A549 (cell line): ENCODE measurements at regions not wholly inside any gene's neighbourhood (a gene's known extent, or its start where the extent isn't known, plus 50 kb on each side); places are given as distances from the start of the nearest gene placed in this dataset.

ENCODE experiments used
- ATAC-seq, 2 experiments: fragments of 200-7000 bp in 1 of 2; fragments of >200 bp in 1 of 2; cut with Nextera tagmentation in 1 of 2; cut with Tn5 transposase in 1 of 2; 3 replicates each; pipeline versions ENCODE4 v1.8.0 to v1.9.1; 2018 to 2020; ENCODE audit warnings: mild to moderate bottlenecking in 1 of 2, moderate library complexity in 1 of 2
- CTCF ChIA-PET: fragments of 300-600 bp; sonication (Branson Sonifier 250); formaldehyde crosslinking; extraction: SDS; loops from one replicate; lab custom pipeline; 2021; ENCODE audit warnings: antibody characterized with exemption, inconsistent platforms; lab: Yijun Ruan, JAX
- POLR2A ChIA-PET: fragments of 350-600 bp; formaldehyde crosslinking; extraction: SDS; loops from one replicate; lab custom pipeline; 2021; ENCODE audit warnings: antibody characterized with exemption, inconsistent platforms; lab: Yijun Ruan, JAX
- DNase-seq, 2 experiments: peaks; one replicate each; pipeline versions ENCODE4 v3.0.0 to v3.0.0-alpha.2; 2011 to 2016; ENCODE audit warnings: low read depth in 1 of 2, low spot score in 1 of 2
- FAIRE-seq: peaks from 2 replicates; lab custom pipeline; 2011; peaks lifted over from hg19 to GRCh38; lab: Jason Lieb, UNC
- H3K27ac ChIP-seq, 2 experiments: fragments of >200 bp; sonication (Bioruptor Twin); formaldehyde crosslinking; 3 replicates each; pipeline ENCODE4 v1.5.1; 2016 to 2017
- H3K4me1 ChIP-seq: fragments of >200 bp; sonication (Bioruptor Twin); formaldehyde crosslinking; 3 replicates; pipeline ENCODE4 v1.6.1; 2016
- H3K4me2 ChIP-seq: fragments of >200 bp; sonication (Bioruptor Twin); formaldehyde crosslinking; 3 replicates; pipeline ENCODE4 v1.6.1; 2016
- H3K4me3 ChIP-seq: fragments of >200 bp; sonication (Bioruptor Twin); formaldehyde crosslinking; 3 replicates; pipeline ENCODE4 v1.5.1; 2016
- H3K9me3 ChIP-seq: fragments of >200 bp; sonication (Bioruptor Twin); formaldehyde crosslinking; 3 replicates; pipeline ENCODE4 v1.6.1; 2016
- BHLHE40 ChIP-seq: IDR thresholded peaks from 2 replicates; pipeline ENCODE4 v1.6.1; 2012; ENCODE audit warnings: low read depth, low read length, inconsistent platforms
- CBX2 ChIP-seq: fragments of 200-600 bp; sonication (generic); IDR thresholded peaks from 2 replicates; pipeline ENCODE4 v1.6.1; 2016; ENCODE audit warnings: low read depth, mild to moderate bottlenecking, borderline replicate concordance
- CEBPB ChIP-seq, 2 experiments: fragments of >200 bp in 1 of 2; sonication (Bioruptor Twin) in 1 of 2; formaldehyde crosslinking in 1 of 2; IDR thresholded peaks; 2 replicates each; pipeline ENCODE4 v1.6.1; 2012 to 2016
- CHD4 ChIP-seq: fragments of 200-600 bp; sonication (generic); IDR thresholded peaks from 2 replicates; pipeline ENCODE4 v1.6.1; 2016; ENCODE audit warnings: antibody characterized with exemption, mild to moderate bottlenecking, borderline replicate concordance
- EHMT2 ChIP-seq: fragments of 200-600 bp; sonication (generic); IDR thresholded peaks from 2 replicates; pipeline ENCODE4 v1.6.1; 2016; ENCODE audit warnings: antibody characterized with exemption, low read depth, mild to moderate bottlenecking, moderate library complexity
- EP300 ChIP-seq, 2 experiments: fragments of >200 bp; sonication (Bioruptor Twin); formaldehyde crosslinking; IDR thresholded peaks; 2 replicates in 1 of 2; 3 replicates in 1 of 2; pipeline ENCODE4 v1.6.1; 2016 to 2017
- FOSB ChIP-seq: fragments of 250-450 bp; sonication (Bioruptor Pico); IDR thresholded peaks from 2 replicates; pipeline ENCODE4 v1.5.0; 2020; ENCODE audit warnings: mild to moderate bottlenecking, moderate library complexity
- HDAC2 ChIP-seq: fragments of 200-600 bp; sonication (generic); IDR thresholded peaks from 2 replicates; pipeline ENCODE4 v1.6.1; 2016
- HEYL ChIP-seq: fragments of 250-450 bp; sonication (Bioruptor Pico); IDR thresholded peaks from 2 replicates; pipeline ENCODE4 v1.8.0; 2021; ENCODE audit warnings: mild to moderate bottlenecking, moderate library complexity
- HOXA7 ChIP-seq: fragments of 250-450 bp; sonication (Bioruptor Pico); IDR thresholded peaks from 2 replicates; pipeline ENCODE4 v1.5.0; 2020; ENCODE audit warnings: mild to moderate bottlenecking, moderate library complexity
- HOXB5 ChIP-seq: fragments of 250-450 bp; sonication (Bioruptor Pico); IDR thresholded peaks from 2 replicates; pipeline ENCODE4 v1.5.0; 2020; ENCODE audit warnings: mild to moderate bottlenecking, moderate library complexity
- JUNB ChIP-seq: fragments of >200 bp; sonication (Bioruptor Twin); formaldehyde crosslinking; IDR thresholded peaks from 2 replicates; pipeline ENCODE4 v1.6.1; 2016
- KDM1A ChIP-seq: fragments of 200-600 bp; sonication (generic); IDR thresholded peaks from 2 replicates; pipeline ENCODE4 v1.6.1; 2016; ENCODE audit warnings: low read depth, mild to moderate bottlenecking
- MAZ ChIP-seq: fragments of 150-350 bp; IDR thresholded peaks from 2 replicates; pipeline ENCODE4 v1.6.1; 2014; ENCODE audit warnings: antibody characterized with exemption, low read depth, low read length, borderline replicate concordance
- NR3C1 ChIP-seq: fragments of >200 bp; sonication (Bioruptor Twin); formaldehyde crosslinking; IDR thresholded peaks from 3 replicates; pipeline ENCODE4 v1.6.1; 2017
- POLR2A ChIP-seq: IDR thresholded peaks from 2 replicates; pipeline ENCODE4 v1.6.1; 2012; ENCODE audit warnings: mild to moderate bottlenecking, low read length
- POLR2AphosphoS2 ChIP-seq: conservative IDR thresholded peaks from 2 replicates; pipeline ENCODE4 v1.6.1; 2012; ENCODE audit warnings: low read length, improper control_type of control experiment, inconsistent platforms
- RAD21 ChIP-seq, 2 experiments: fragments of >200 bp in 1 of 2; sonication (Bioruptor Twin) in 1 of 2; formaldehyde crosslinking in 1 of 2; IDR thresholded peaks in 1 of 2; conservative IDR thresholded peaks in 1 of 2; 2 replicates in 1 of 2; 3 replicates in 1 of 2; pipeline ENCODE4 v1.6.1; 2012 to 2018; ENCODE audit warnings: inconsistent platforms in 1 of 2
- RCOR1 ChIP-seq: fragments of 150-350 bp; IDR thresholded peaks from 2 replicates; pipeline ENCODE4 v1.6.1; 2014; ENCODE audit warnings: antibody characterized with exemption, low read length, low read depth
- RFX5 ChIP-seq: fragments of 450-650 bp; IDR thresholded peaks from 2 replicates; pipeline ENCODE4 v1.7.1; 2014; ENCODE audit warnings: antibody characterized with exemption, mild to moderate bottlenecking, moderate library complexity
- RNF2 ChIP-seq: fragments of 200-600 bp; sonication (generic); IDR thresholded peaks from 2 replicates; pipeline ENCODE4 v1.6.1; 2016; ENCODE audit warnings: low read depth, mild to moderate bottlenecking, antibody characterized with exemption, moderate library complexity, borderline replicate concordance
- SREBF2 ChIP-seq: fragments of 450-650 bp; IDR thresholded peaks from 2 replicates; pipeline ENCODE4 v1.6.1; 2014; ENCODE audit warnings: mild to moderate bottlenecking, moderate library complexity
- TP53 ChIP-seq: fragments of 250-450 bp; sonication (Bioruptor Pico); IDR thresholded peaks from 2 replicates; pipeline ENCODE4 v1.5.0; 2021; ENCODE audit warnings: mild to moderate bottlenecking, moderate library complexity
- ZSCAN20 ChIP-seq: fragments of 250-450 bp; sonication (Bioruptor Pico); IDR thresholded peaks from 2 replicates; pipeline ENCODE4 v1.8.0; 2022; ENCODE audit warnings: mild to moderate bottlenecking, moderate library complexity
- WGBS: methylation state at CpG from one replicate; pipeline ENCODE4 v1.1.6; 2017; ENCODE audit errors: missing lambda C conversion rate; 5-methylcytosine and 5-hydroxymethylcytosine counted together
- TF ChIP-seq, protein P1 (sequence below): fragments of 250-450 bp; sonication (Bioruptor Pico); IDR thresholded peaks from 2 replicates; pipeline ENCODE4 v1.5.0; 2020; ENCODE audit warnings: low read depth, mild to moderate bottlenecking, moderate library complexity
- TF ChIP-seq, protein P2 (sequence below): fragments of 250-450 bp; sonication (Bioruptor Pico); IDR thresholded peaks from 2 replicates; pipeline ENCODE4 v1.5.0; 2021; ENCODE audit warnings: mild to moderate bottlenecking, moderate library complexity, borderline replicate concordance
- TF ChIP-seq, protein P3 (sequence below): IDR thresholded peaks from 2 replicates; pipeline ENCODE4 v1.6.1; 2012
- TF ChIP-seq, protein P4 (sequence below): fragments of >200 bp; sonication (Bioruptor Twin); formaldehyde crosslinking; IDR thresholded peaks from 3 replicates; pipeline ENCODE4 v1.6.1; 2016

DNA sequence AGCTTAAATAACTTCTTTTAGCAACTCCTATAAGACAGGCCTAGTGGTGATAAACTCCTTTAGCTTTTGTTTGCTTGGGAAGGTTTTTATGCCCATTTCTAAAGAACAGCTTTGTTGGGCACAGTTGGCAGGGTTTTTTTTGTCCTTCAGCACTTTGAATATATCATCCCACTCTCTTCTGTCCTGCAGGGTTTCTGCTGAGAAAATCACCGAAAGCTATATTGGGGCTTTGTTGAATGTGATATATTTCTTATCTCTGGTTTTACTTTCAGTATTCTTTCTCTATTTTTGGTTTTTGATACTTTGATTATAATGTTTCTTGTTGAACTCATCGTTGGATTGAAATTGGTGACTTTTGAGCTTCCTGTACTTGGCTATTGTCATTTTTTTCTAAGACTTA lies 372.8 kb upstream of the ZC3H15 start (continued):
- no peak for TF ChIP-seq EHMT2
- TF ChIP-seq TP53 (CRISPR knock-in tag): no peak
- TF ChIP-seq RFX5: no peak
- no peak for TF ChIP-seq FOSB (CRISPR knock-in tag)
- TF ChIP-seq POLR2AphosphoS2: no peak
- TF ChIP-seq, all 56 proteins: peak for 0

DNA sequence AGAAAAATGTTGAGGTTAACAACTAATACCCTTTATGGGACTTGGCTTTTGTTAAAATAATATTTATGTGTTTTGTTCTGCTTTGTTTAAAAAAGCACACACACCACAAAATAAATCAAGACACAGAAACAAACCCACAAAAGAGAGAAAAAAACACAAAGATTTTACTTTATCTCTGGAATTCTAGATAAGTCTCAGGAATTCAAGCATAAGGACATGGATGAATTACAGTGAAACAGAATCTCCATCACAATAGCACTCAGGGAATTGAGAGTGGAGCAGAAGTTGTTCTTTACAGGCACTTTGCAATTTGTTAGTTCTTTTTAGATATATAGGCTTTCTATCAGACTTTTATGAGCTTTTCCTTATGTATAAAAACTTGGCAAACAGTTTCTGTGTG lies 360.9 kb upstream of the ZC3H15 start:
- ATAC-seq: no peak
- H3K27ac ChIP-seq: no peak overlapping the region

DNA sequence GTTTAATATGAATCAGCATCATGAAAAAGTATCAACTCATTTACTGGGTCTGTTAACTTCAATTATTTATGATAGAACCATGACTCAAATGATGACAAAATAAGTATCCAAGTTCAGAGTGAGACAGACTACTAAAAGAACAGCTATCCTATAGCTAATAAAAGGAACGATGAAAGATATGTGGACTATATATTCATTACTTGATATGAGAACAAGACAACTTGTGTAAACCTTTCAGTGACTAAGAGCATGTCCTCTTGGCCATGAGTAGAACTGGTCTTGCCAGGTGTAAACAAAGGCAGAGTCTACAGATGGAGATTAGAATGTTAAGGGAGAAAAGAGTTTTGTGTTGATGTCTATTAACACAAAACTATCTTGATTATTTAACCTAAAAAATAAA lies 360.4 kb upstream of the ZC3H15 start:
- POLR2A ChIA-PET: no interaction called here
- 44% methylated on average over 1 of the region's 1 CpG for WGBS
- Histone ChIP-seq H3K27ac (no peak overlapping the region), H3K9me3 (no peaks in the 10 kb centered on the region), H3K4me2 (no peak overlapping the region), H3K4me1 (no peaks in the 10 kb centered on the region), H3K4me3 (no peak overlapping the region)
- DNase-seq (no peak), ATAC-seq (no peak), FAIRE-seq (no peak)
- CTCF ChIA-PET: no interaction called here
- TF ChIP-seq CHD4 (no peak), HDAC2 (no peak), FOSB (CRISPR knock-in tag) (no peak), MAZ (no peak), BHLHE40 (no peak), HEYL (CRISPR knock-in tag) (no peak), RAD21 (conservative IDR thresholded peaks at IDR 0.05 in 1 of 2, IDR thresholded peaks at IDR 0.05 in 1 of 2) (no peak)
- TF ChIP-seq, protein P1, sequence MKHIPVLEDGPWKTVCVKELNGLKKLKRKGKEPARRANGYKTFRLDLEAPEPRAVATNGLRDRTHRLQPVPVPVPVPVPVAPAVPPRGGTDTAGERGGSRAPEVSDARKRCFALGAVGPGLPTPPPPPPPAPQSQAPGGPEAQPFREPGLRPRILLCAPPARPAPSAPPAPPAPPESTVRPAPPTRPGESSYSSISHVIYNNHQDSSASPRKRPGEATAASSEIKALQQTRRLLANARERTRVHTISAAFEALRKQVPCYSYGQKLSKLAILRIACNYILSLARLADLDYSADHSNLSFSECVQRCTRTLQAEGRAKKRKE (CRISPR knock-in tag): no peak
- TF ChIP-seq, protein P2, sequence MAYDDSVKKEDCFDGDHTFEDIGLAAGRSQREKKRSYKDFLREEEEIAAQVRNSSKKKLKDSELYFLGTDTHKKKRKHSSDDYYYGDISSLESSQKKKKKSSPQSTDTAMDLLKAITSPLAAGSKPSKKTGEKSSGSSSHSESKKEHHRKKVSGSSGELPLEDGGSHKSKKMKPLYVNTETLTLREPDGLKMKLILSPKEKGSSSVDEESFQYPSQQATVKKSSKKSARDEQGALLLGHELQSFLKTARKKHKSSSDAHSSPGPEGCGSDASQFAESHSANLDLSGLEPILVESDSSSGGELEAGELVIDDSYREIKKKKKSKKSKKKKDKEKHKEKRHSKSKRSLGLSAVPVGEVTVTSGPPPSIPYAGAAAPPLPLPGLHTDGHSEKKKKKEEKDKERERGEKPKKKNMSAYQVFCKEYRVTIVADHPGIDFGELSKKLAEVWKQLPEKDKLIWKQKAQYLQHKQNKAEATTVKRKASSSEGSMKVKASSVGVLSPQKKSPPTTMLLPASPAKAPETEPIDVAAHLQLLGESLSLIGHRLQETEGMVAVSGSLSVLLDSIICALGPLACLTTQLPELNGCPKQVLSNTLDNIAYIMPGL (CRISPR knock-in tag): no peak

More for the DNA sequence above, 360.9 kb upstream of the ZC3H15 start:
- FAIRE-seq: no peak
- H3K4me1 ChIP-seq: no peaks in the 10 kb centered on the region
- no peak for DNase-seq
- no peak overlapping the region for H3K4me2 ChIP-seq
- POLR2A ChIA-PET: no interaction called here
- no peak overlapping the region for H3K4me3 ChIP-seq
- CTCF ChIA-PET: no interaction called here
- no peaks in the 10 kb centered on the region for H3K9me3 ChIP-seq
- TF ChIP-seq CEBPB (IDR thresholded peaks at IDR 0.05) (no peak), SREBF2 (no peak)

DNA sequence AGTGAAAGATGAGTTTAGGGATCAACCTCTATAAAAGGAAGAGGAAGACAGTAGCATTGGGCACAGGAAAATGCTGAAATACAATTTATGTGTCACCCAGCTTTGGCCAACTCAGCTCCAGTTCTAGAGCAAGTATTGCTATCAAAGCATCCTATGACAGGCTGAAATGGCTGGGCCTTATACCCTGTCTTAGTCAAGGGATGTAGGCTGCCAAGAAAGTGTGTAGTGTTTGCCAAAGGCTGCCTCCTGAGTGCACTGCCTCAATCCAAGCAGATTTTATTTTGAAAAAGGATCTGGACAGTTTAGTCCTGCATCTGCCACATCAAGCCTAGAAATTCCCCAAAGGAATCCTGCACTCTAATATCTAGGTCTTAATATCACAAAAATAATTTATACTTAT lies 359.9 kb upstream of the ZC3H15 start:
- Histone ChIP-seq H3K4me2 (no peak overlapping the region), H3K4me3 (no peak overlapping the region), H3K4me1 (no peaks in the 10 kb centered on the region), H3K9me3 (no peaks in the 10 kb centered on the region), H3K27ac (no peak overlapping the region)
- DNase-seq (no peak), FAIRE-seq (no peak), ATAC-seq (no peak)
- ChIA-PET CTCF (no interaction called here), POLR2A (no interaction called here)
- TF ChIP-seq EP300 (IDR thresholded peaks at IDR 0.05) (no peak), RFX5 (no peak), HDAC2 (no peak), RCOR1 (no peak), RNF2 (no peak), HOXA7 (CRISPR knock-in tag) (no peak), POLR2A (no peak), KDM1A (no peak), NR3C1 (no peak), EHMT2 (no peak), ZSCAN20 (CRISPR knock-in tag) (no peak), CBX2 (no peak), FOSB (CRISPR knock-in tag) (no peak), JUNB (no peak), HOXB5 (CRISPR knock-in tag) (no peak)
- TF ChIP-seq, protein P3, sequence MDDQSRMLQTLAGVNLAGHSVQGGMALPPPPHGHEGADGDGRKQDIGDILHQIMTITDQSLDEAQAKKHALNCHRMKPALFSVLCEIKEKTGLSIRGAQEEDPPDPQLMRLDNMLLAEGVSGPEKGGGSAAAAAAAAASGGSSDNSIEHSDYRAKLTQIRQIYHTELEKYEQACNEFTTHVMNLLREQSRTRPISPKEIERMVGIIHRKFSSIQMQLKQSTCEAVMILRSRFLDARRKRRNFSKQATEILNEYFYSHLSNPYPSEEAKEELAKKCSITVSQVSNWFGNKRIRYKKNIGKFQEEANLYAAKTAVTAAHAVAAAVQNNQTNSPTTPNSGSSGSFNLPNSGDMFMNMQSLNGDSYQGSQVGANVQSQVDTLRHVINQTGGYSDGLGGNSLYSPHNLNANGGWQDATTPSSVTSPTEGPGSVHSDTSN: no peak
- TF ChIP-seq, protein P1 (CRISPR knock-in tag): no peak
- TF ChIP-seq, protein P4, sequence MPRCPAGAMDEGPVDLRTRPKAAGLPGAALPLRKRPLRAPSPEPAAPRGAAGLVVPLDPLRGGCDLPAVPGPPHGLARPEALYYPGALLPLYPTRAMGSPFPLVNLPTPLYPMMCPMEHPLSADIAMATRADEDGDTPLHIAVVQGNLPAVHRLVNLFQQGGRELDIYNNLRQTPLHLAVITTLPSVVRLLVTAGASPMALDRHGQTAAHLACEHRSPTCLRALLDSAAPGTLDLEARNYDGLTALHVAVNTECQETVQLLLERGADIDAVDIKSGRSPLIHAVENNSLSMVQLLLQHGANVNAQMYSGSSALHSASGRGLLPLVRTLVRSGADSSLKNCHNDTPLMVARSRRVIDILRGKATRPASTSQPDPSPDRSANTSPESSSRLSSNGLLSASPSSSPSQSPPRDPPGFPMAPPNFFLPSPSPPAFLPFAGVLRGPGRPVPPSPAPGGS: no peak
